Omental fat pad (tissue), 3 donors: ENCODE measurements at regions not wholly inside any gene's neighbourhood (a gene's known extent, or its start where the extent isn't known, plus 50 kb on each side); places are given as distances from the start of the nearest gene placed in this dataset.
"Not testable (repeated sequence)": the region's sequence is repeated elsewhere in the genome, so short reads cannot be mapped to it uniquely, and the experiment has no call there.

ENCODE experiments used
- ATAC-seq: fragments of 150-250 bp; one replicate; pipeline ENCODE4 v1.9.1; 2016; ENCODE audit warnings: mild to moderate bottlenecking, moderate library complexity; ENCODE audit not compliant: low FRiP score
- DNase-seq: peaks from one replicate; pipeline ENCODE4 v3.0.0-alpha.2; 2019; ENCODE audit warnings: low spot score
- CTCF ChIP-seq, 3 donors: fragments of 450-650 bp; IDR thresholded peaks; one replicate each; pipeline ENCODE4 v1.5.1; 2016 to 2017; ENCODE audit warnings: antibody characterized with exemption in 3 of 3, mild to moderate bottlenecking in 3 of 3, moderate library complexity in 2 of 3

GRCh38 chr11:122007601-122008071 lies 108.4 kb downstream of the BLID start:
- DNase-seq (no peak), ATAC-seq (no peak)
- TF ChIP-seq CTCF (IDR thresholded peaks at IDR 0.05), result no peak

GRCh38 chr11:122004446-122004845 lies 111.6 kb downstream of the BLID start:
- no peak for TF ChIP-seq CTCF (IDR thresholded peaks at IDR 0.05)
- ATAC-seq (no peak), DNase-seq (no peak)

- ATAC-seq (no peak), DNase-seq (no peak)
- no peak for TF ChIP-seq CTCF (IDR thresholded peaks at IDR 0.05)
These were observed 113.1 kb downstream of the BLID start for GRCh38 chr11:122002926-122003325.

- DNase-seq, result no peak
- no peak for TF ChIP-seq CTCF (IDR thresholded peaks at IDR 0.05)
- ATAC-seq, result no peak
These were observed 114.0 kb downstream of the BLID start for GRCh38 chr11:122002047-122002446.

- TF ChIP-seq CTCF (IDR thresholded peaks at IDR 0.05), result no peak
- no peak for ATAC-seq
- no peak for DNase-seq
These were observed 116.4 kb downstream of the BLID start for GRCh38 chr11:121999651-122000050.

- no peak for ATAC-seq
- TF ChIP-seq CTCF (IDR thresholded peaks at IDR 0.05), result no peak
- no peak for DNase-seq
These were observed 119.4 kb downstream of the BLID start for GRCh38 chr11:121996574-121996973.

GRCh38 chr11:121983901-121984300 lies 132.1 kb downstream of the BLID start:
- TF ChIP-seq CTCF (IDR thresholded peaks at IDR 0.05), result no peak
- no peak for ATAC-seq
- DNase-seq, result no peak

- ATAC-seq, DNase-seq: not testable (repeated sequence)
These were observed 138.1 kb downstream of the BLID start for GRCh38 chr11:121977914-121978313.
